H1 (cell line): ENCODE measurements at regions not wholly inside any gene's neighbourhood (a gene's known extent, or its start where the extent isn't known, plus 50 kb on each side); places are given as distances from the start of the nearest gene placed in this dataset.

ENCODE experiments used
- BACH1 ChIP-seq: IDR thresholded peaks from 2 replicates; pipeline ENCODE4 v1.6.1; 2012; ENCODE audit warnings: low read length, improper control_type of control experiment
- FOSL1 ChIP-seq: IDR thresholded peaks from 2 replicates; pipeline ENCODE4 v1.6.1; 2011; ENCODE audit warnings: mild to moderate bottlenecking, low read depth, low read length, moderate library complexity; ENCODE audit not compliant: insufficient read depth
- JUND ChIP-seq: IDR thresholded peaks from 2 replicates; pipeline ENCODE4 v1.6.1; 2011; ENCODE audit warnings: mild to moderate bottlenecking, improper control_type of control experiment, low read length
- KDM5A ChIP-seq: fragments of 200-600 bp; IDR thresholded peaks from 2 replicates; pipeline ENCODE4 v1.7.1; 2012; ENCODE audit warnings: mild to moderate bottlenecking, low read length, inconsistent platforms, mixed read lengths
- NANOG ChIP-seq: IDR thresholded peaks from 2 replicates; pipeline ENCODE4 v1.6.1; 2011; ENCODE audit warnings: low read length, low read depth, mild to moderate bottlenecking, inconsistent platforms; ENCODE audit not compliant: insufficient read depth, poor library complexity, severe bottlenecking
- NRF1 ChIP-seq: IDR thresholded peaks from 2 replicates; pipeline ENCODE4 v1.6.1; 2011; ENCODE audit warnings: mild to moderate bottlenecking, low read depth, low read length, improper control_type of control experiment
- TF ChIP-seq, protein P1 (sequence below): fragments of 300-600 bp; sonication (generic); IDR thresholded peaks from 2 replicates; pipeline ENCODE4 v1.7.1; 2012; ENCODE audit warnings: low read length, moderate library complexity, mild to moderate bottlenecking, inconsistent platforms; ENCODE audit not compliant: insufficient replicate concordance

DNA sequence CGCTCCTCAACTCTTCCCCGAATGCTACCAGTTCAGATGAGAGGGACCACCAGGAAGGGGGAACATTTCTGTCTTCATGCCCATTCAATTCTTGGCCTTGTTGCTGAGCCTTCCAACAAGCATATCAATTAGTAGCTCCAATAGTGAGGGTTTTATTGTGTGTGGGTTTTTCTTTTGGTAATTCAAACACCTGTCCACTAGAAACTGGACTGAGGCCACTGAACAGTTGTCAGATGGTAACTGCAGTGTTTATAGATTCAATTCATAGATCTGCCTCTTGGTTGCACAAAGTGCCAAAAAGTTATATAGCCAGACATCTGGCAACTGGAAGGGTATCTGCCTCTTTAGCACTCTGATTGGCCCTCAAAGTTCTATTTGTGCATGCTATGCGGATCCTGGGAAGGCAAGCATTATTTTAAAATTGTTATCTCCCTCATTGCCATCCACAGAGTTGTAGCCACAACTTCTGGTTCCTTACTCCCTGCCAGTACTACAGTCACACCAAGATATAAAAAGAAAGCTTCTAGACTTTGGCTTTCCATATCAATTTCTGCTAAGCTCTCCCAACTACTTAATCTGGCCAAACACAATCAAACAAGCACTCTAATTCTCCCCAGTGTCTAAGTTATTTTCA lies 83.3 kb upstream of the ZNF521 start (continued):
- TF ChIP-seq, protein P1, sequence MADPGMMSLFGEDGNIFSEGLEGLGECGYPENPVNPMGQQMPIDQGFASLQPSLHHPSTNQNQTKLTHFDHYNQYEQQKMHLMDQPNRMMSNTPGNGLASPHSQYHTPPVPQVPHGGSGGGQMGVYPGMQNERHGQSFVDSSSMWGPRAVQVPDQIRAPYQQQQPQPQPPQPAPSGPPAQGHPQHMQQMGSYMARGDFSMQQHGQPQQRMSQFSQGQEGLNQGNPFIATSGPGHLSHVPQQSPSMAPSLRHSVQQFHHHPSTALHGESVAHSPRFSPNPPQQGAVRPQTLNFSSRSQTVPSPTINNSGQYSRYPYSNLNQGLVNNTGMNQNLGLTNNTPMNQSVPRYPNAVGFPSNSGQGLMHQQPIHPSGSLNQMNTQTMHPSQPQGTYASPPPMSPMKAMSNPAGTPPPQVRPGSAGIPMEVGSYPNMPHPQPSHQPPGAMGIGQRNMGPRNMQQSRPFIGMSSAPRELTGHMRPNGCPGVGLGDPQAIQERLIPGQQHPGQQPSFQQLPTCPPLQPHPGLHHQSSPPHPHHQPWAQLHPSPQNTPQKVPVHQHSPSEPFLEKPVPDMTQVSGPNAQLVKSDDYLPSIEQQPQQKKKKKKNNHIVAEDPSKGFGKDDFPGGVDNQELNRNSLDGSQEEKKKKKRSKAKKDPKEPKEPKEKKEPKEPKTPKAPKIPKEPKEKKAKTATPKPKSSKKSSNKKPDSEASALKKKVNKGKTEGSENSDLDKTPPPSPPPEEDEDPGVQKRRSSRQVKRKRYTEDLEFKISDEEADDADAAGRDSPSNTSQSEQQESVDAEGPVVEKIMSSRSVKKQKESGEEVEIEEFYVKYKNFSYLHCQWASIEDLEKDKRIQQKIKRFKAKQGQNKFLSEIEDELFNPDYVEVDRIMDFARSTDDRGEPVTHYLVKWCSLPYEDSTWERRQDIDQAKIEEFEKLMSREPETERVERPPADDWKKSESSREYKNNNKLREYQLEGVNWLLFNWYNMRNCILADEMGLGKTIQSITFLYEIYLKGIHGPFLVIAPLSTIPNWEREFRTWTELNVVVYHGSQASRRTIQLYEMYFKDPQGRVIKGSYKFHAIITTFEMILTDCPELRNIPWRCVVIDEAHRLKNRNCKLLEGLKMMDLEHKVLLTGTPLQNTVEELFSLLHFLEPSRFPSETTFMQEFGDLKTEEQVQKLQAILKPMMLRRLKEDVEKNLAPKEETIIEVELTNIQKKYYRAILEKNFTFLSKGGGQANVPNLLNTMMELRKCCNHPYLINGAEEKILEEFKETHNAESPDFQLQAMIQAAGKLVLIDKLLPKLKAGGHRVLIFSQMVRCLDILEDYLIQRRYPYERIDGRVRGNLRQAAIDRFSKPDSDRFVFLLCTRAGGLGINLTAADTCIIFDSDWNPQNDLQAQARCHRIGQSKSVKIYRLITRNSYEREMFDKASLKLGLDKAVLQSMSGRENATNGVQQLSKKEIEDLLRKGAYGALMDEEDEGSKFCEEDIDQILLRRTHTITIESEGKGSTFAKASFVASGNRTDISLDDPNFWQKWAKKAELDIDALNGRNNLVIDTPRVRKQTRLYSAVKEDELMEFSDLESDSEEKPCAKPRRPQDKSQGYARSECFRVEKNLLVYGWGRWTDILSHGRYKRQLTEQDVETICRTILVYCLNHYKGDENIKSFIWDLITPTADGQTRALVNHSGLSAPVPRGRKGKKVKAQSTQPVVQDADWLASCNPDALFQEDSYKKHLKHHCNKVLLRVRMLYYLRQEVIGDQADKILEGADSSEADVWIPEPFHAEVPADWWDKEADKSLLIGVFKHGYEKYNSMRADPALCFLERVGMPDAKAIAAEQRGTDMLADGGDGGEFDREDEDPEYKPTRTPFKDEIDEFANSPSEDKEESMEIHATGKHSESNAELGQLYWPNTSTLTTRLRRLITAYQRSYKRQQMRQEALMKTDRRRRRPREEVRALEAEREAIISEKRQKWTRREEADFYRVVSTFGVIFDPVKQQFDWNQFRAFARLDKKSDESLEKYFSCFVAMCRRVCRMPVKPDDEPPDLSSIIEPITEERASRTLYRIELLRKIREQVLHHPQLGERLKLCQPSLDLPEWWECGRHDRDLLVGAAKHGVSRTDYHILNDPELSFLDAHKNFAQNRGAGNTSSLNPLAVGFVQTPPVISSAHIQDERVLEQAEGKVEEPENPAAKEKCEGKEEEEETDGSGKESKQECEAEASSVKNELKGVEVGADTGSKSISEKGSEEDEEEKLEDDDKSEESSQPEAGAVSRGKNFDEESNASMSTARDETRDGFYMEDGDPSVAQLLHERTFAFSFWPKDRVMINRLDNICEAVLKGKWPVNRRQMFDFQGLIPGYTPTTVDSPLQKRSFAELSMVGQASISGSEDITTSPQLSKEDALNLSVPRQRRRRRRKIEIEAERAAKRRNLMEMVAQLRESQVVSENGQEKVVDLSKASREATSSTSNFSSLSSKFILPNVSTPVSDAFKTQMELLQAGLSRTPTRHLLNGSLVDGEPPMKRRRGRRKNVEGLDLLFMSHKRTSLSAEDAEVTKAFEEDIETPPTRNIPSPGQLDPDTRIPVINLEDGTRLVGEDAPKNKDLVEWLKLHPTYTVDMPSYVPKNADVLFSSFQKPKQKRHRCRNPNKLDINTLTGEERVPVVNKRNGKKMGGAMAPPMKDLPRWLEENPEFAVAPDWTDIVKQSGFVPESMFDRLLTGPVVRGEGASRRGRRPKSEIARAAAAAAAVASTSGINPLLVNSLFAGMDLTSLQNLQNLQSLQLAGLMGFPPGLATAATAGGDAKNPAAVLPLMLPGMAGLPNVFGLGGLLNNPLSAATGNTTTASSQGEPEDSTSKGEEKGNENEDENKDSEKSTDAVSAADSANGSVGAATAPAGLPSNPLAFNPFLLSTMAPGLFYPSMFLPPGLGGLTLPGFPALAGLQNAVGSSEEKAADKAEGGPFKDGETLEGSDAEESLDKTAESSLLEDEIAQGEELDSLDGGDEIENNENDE = no peak
- TF ChIP-seq FOSL1 (no peak), NRF1 (no peak), KDM5A (no peak), JUND (no peak), BACH1 (no peak), NANOG (no peak)
